HL-60 (cell line): ENCODE measurements at regions not wholly inside any gene's neighbourhood (a gene's known extent, or its start where the extent isn't known, plus 50 kb on each side); places are given as distances from the start of the nearest gene placed in this dataset.

ENCODE experiments used
- GABPA ChIP-seq: IDR thresholded peaks from 2 replicates; pipeline ENCODE4 v1.6.1; 2012; ENCODE audit warnings: low read depth
- POLR2AphosphoS5 ChIP-seq: IDR thresholded peaks from 2 replicates; pipeline ENCODE4 v1.6.1; 2012; ENCODE audit warnings: low read depth
- TF ChIP-seq, protein P1 (sequence below): IDR thresholded peaks from one replicate; pipeline ENCODE4 v1.5.1; 2011; ENCODE audit warnings: low read length, control low read depth, inconsistent platforms; ENCODE audit not compliant: insufficient read depth

DNA sequence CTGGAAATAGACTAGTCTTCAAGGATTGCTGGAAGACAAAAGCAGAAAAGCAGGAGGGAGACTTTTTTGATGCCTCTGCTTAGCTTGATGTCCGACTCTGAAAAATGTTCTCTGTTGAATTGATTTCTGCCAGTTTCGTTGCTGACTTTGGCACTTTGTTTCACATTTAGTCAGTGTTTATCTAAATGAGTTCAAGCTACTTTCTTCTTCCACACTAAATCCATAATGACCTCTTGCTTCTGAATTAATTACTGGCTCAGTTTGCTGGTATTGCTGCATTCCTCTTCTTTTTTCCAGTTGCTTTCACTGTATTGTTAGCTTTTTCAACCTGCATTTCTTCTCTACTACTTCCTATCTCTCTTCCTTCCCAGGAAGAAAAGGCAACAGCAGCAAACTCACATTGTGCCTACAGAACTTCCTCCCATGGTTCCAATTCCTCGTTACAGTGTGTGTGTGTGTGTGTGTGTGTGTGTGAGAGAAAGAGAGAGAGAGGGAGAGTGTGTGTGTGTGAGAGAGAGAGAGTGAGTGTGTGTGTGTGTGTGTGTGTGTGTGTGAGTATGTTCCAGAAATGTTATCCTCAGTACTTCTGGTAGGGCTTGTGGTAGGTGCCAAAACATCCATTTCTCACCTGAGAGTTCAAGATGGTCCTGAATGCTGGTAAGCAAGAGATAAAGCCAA is 234.8 kb downstream of the CSNK1G3 start:
- TF ChIP-seq, protein P1, sequence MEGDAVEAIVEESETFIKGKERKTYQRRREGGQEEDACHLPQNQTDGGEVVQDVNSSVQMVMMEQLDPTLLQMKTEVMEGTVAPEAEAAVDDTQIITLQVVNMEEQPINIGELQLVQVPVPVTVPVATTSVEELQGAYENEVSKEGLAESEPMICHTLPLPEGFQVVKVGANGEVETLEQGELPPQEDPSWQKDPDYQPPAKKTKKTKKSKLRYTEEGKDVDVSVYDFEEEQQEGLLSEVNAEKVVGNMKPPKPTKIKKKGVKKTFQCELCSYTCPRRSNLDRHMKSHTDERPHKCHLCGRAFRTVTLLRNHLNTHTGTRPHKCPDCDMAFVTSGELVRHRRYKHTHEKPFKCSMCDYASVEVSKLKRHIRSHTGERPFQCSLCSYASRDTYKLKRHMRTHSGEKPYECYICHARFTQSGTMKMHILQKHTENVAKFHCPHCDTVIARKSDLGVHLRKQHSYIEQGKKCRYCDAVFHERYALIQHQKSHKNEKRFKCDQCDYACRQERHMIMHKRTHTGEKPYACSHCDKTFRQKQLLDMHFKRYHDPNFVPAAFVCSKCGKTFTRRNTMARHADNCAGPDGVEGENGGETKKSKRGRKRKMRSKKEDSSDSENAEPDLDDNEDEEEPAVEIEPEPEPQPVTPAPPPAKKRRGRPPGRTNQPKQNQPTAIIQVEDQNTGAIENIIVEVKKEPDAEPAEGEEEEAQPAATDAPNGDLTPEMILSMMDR = no peak
- TF ChIP-seq POLR2AphosphoS5 = no peak
- TF ChIP-seq GABPA = no peak
